H54 (cell line): ENCODE measurements at regions not wholly inside any gene's neighbourhood (a gene's known extent, or its start where the extent isn't known, plus 50 kb on each side); places are given as distances from the start of the nearest gene placed in this dataset.
"Not testable (repeated sequence)": the region's sequence is repeated elsewhere in the genome, so short reads cannot be mapped to it uniquely, and the experiment has no call there.

Experiments
- DNase-seq: peaks from one replicate; pipeline ENCODE4 v3.0.0; 2011; ENCODE audit warnings: low spot score, mixed read lengths; ENCODE audit not compliant: insufficient read length
- FAIRE-seq: peaks from 3 replicates; lab custom pipeline; 2011; peaks lifted over from hg19 to GRCh38; lab: Jason Lieb, UNC
- POLR2A ChIP-seq: IDR thresholded peaks from 2 replicates; pipeline ENCODE4 v1.6.1; 2011; ENCODE audit warnings: low read depth, mild to moderate bottlenecking, low read length

GRCh38 chr6:137545073-137545472 lies 50.9 kb upstream of the OLIG3 start:
- TF ChIP-seq POLR2A = no peak
- no peak for DNase-seq
- FAIRE-seq = no peak

DNA sequence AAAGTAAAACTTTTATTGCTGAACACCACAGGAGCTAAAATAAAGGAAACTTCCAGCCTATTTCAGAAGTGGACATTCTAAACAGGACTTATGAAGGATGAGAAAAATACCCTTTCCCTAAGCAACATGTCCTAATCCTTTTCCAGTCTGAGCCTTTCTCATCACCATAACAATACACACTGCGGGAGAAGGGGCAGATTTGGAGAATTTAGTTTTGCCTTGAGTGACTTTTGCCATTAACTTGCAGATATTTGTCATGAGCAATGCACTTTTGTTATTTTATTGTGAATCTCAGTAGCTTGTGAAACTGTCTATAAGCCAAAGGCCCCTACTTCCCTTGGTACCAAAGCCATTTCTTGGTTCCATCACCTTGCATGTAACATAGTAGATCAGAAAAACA lies 53.0 kb upstream of the OLIG3 start:
- TF ChIP-seq POLR2A = no peak
- DNase-seq = no peak
- FAIRE-seq = no peak

GRCh38 chr6:137547601-137548000 lies 53.4 kb upstream of the OLIG3 start:
- no peak for DNase-seq
- FAIRE-seq = no peak
- no peak for TF ChIP-seq POLR2A

DNA sequence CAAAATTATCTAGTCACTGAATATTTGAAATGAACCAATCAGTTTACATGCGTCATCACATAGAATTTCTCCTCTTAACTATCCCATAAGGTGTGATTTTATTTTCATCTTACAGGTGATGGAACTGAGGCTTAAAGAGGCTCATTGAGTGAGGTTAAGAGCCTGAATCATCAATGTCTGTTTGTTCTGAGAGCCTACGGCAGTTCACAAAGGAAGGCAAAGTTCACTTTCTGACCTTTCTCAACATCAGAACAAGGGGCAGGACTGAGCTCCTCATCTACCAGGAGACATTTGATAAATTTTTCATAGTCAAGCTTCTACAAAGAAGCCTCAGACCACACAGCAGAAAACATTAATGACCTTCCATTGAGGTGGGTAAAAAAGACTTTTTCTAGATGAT lies 54.9 kb upstream of the OLIG3 start:
- DNase-seq (no peak), FAIRE-seq (no peak)

DNA sequence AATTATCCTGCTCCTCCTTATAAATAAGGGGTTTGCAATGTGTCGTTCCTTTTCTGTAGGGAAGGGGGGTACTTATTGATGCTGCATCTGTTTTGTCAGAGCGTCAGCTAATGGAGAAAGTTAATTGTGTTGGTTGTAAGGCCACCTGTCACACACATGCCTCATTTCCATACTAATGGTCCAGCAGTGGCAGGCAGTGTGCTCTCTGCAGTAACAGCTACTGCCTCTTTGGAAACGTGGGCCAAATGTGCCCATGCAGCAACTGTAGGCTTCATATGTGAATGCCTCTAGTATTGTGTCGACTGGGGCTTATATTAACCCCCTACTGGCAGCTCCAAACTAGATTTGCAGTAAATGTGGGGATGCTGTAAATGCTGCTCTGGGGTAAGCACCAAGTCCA lies 56.3 kb upstream of the OLIG3 start:
- TF ChIP-seq POLR2A = no peak
- DNase-seq = no peak
- FAIRE-seq = no peak

More for the DNA sequence above, 54.9 kb upstream of the OLIG3 start:
- TF ChIP-seq POLR2A = no peak

GRCh38 chr6:137552146-137552545 lies 58.0 kb upstream of the OLIG3 start:
- no peak for FAIRE-seq
- TF ChIP-seq POLR2A = no peak
- DNase-seq = no peak

DNA sequence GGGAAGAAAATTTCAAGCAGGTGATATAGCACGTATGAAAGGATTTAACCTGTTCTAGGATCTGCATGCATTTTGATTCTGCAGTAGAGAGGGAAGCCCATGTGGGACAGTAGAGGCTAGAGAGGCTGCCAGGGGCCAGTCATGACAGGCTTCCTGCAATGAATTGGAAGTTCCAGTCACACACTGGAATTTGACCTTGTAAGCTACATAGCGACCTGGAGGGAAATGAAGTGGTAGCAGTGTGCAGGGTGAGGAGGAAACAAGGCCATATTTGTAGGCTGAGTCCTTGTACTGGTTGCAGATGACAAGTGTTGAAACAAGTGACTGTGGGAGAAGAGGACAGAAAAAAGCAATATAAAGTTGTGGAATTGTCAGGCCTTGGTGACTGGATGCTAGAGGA lies 58.6 kb upstream of the OLIG3 start:
- DNase-seq = no peak
- no peak for TF ChIP-seq POLR2A
- no peak for FAIRE-seq

- not testable (repeated sequence) for DNase-seq, FAIRE-seq
Measured at GRCh38 chr6:137559521-137560183, 65.5 kb upstream of the OLIG3 start.

- no peak for TF ChIP-seq POLR2A
- no peak for FAIRE-seq
- no peak for DNase-seq
Measured at GRCh38 chr6:137560184-137560563, 66.0 kb upstream of the OLIG3 start.

GRCh38 chr6:137568067-137568466 lies 73.9 kb upstream of the OLIG3 start:
- no peak for FAIRE-seq

GRCh38 chr6:137570393-137570792 lies 76.2 kb upstream of the OLIG3 start:
- no peak for FAIRE-seq

More at GRCh38 chr6:137568067-137568466, 73.9 kb upstream of the OLIG3 start:
- DNase-seq = no peak
- no peak for TF ChIP-seq POLR2A

DNA sequence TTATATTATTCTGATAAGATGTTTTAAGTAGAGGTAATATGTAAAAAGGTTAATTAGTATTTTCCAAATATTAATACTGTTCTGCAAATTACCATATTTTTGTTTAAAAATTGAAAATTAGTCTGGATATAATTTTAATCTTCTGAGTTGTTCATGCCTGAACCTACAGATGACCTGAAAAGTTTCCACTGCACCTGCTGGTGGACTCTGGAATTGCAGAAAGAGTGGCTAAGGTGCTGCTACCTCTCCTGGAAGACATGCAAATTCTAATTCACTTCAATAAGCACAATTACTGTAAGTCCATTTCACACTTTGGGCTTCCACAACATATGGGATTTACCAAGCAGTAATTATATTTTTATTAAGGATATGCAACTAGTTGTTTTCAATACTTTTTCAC lies 77.7 kb upstream of the OLIG3 start:
- no peak for TF ChIP-seq POLR2A
- DNase-seq (no peak), FAIRE-seq (no peak)

More at GRCh38 chr6:137570393-137570792, 76.2 kb upstream of the OLIG3 start:
- no peak for TF ChIP-seq POLR2A
- no peak for DNase-seq

DNA sequence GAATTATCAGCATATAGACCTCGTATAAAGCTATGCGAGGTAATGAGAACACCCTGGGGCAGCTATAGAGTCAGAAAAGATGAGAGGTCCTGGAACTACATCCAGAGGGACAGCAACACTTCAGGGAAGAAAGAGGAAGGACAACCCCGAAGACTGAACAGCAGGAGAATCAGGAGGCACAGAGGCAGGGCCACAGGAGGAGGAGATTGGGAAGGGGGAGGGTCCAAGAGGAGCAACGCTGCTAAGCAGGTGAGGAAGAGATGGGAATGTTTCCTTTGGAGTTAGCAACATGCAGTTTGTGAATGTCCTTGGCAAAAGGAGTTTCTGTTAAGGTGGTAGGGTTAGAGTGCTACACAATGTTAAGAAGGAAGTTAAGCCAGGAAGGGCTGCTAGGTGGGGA lies 79.5 kb upstream of the OLIG3 start:
- no peak for TF ChIP-seq POLR2A
- no peak for FAIRE-seq
- DNase-seq = no peak

- no peak for TF ChIP-seq POLR2A
- FAIRE-seq = no peak
- no peak for DNase-seq
Measured at GRCh38 chr6:137579612-137580011, 85.4 kb upstream of the OLIG3 start.

DNA sequence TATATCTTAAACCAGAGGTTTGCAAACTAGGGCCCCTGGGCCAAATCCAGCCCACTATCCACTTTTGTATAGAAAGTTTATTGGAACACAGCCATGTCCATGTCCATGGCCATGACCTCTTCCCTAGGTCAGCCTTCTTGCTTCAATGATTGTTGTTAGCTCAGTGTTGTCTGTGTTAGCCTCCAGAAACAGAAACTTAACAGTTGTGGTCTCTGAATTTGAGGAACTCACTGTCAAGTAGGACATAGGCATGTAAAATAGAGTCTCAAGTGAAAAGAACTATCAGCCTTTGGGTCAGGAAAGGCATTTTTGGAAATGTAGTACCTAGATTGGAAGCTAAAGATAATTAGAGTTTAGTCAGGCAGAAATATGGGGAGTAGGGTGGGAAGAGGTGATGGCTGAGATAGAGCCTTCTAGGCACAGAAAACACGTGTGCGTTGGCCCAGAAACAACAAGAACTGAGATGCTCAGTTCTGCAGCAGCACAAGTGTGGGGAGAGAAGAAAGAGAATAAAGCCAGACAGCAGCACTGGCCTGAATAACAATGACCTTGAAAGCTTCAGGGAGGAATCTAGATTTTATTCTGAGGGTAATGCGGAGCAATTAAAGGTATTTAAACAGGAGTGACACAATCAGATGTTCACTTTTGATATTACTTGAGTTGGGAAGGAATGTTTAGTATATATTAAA lies 87.0 kb upstream of the OLIG3 start:
- FAIRE-seq (no peak), DNase-seq (no peak)
- no peak for TF ChIP-seq POLR2A

DNA sequence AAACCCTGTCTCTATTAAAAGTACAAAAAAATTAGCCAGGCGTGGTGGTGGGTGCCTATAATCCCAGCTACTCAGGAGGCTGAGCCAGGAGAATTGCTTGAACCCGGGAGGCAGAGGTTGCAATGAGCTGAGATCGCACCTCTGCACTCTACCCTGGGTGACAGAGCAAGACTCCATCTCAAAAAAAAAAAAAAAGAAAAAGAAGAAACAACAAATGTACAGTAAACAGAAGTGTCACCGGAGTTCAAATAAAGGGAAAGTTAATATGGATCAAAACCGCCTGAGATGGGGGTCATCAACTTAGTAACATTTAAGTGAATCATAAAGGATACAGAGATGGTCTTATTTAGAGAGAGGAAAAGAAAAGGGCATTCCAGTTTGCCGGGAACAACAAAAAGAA lies 89.3 kb upstream of the OLIG3 start:
- not testable (repeated sequence) for FAIRE-seq, DNase-seq
